ENCODE measurements at regions not wholly inside any gene's neighbourhood (a gene's known extent, or its start where the extent isn't known, plus 50 kb on each side); places are given as distances from the start of the nearest gene placed in this dataset.

GRCh38 chr5:129228577-129228976 is 134.0 kb downstream of the ISOC1 start:
- no peak overlapping the region for H3K4me2 ChIP-seq (ENCODE audit: low read length)
- no peak overlapping the region for H2AFZ ChIP-seq (ENCODE audit: low read depth, low read length)
- H3K27me3 ChIP-seq (ENCODE audit: insufficient read depth, low read depth, low read length) = no peaks in the 10 kb centered on the region
- TF ChIP-seq SMC3 (conservative IDR thresholded peaks at IDR 0.05; ENCODE audit: poor library complexity) = no peak
- no peak for TF ChIP-seq POLR2AphosphoS5 (IDR thresholded peaks at IDR 0.05)
- TF ChIP-seq EZH2 (IDR thresholded peaks at IDR 0.05; ENCODE audit: borderline replicate concordance, insufficient read depth, low read length, poor library complexity, severe bottlenecking) = no peak
- no peak for TF ChIP-seq TAF1 (IDR thresholded peaks at IDR 0.05; ENCODE audit: low read depth)
- no peak for TF ChIP-seq REST (IDR thresholded peaks at IDR 0.05; ENCODE audit: borderline replicate concordance)
- TF ChIP-seq EP300 (conservative IDR thresholded peaks at IDR 0.05; ENCODE audit: poor library complexity, severe bottlenecking) = no peak
- TF ChIP-seq RAD21 (conservative IDR thresholded peaks at IDR 0.05) = no peak
- no peak for TF ChIP-seq MXI1 (conservative IDR thresholded peaks at IDR 0.05; ENCODE audit: poor library complexity, severe bottlenecking)
- TF ChIP-seq CTCF (IDR thresholded peaks at IDR 0.05; ENCODE audit: poor library complexity, severe bottlenecking) = no peak
- H3K9me2 ChIP-seq (ENCODE audit: insufficient read depth, low read length) = no peaks in the 10 kb centered on the region
- H3K79me2 ChIP-seq (replicated peaks; ENCODE audit: insufficient read depth, low read length) = no peaks in the 10 kb centered on the region
- no peak overlapping the region for H3K9ac ChIP-seq (ENCODE audit: low read length)
- H3K9me3 ChIP-seq (ENCODE audit: low read length) = no peaks in the 10 kb centered on the region
- H3K36me3 ChIP-seq (ENCODE audit: insufficient read depth, low read length) = no peaks in the 10 kb centered on the region
- H3F3A ChIP-seq (ENCODE audit: insufficient read depth, low read length, poor library complexity, severe bottlenecking) = no peaks in the 10 kb centered on the region
- H3K4me3 ChIP-seq (ENCODE audit: low read length) = no peak overlapping the region
- H4K20me1 ChIP-seq (ENCODE audit: insufficient read depth) = no peaks in the 10 kb centered on the region
- no peak overlapping the region for H3K27ac ChIP-seq (ENCODE audit: low read length)

- Histone ChIP-seq H2AFZ (ENCODE audit: low read depth, low read length) (no peak overlapping the region), H3K79me2 (replicated peaks; ENCODE audit: insufficient read depth, low read length) (no peaks in the 10 kb centered on the region), H3K9me3 (ENCODE audit: low read length) (no peaks in the 10 kb centered on the region), H3K36me3 (ENCODE audit: insufficient read depth, low read length) (no peaks in the 10 kb centered on the region), H3K4me2 (ENCODE audit: low read length) (no peak overlapping the region), H3K9ac (ENCODE audit: low read length) (no peak overlapping the region), H4K20me1 (ENCODE audit: insufficient read depth) (no peaks in the 10 kb centered on the region), H3K27ac (ENCODE audit: low read length) (no peak overlapping the region), H3K9me2 (ENCODE audit: insufficient read depth, low read length) (no peaks in the 10 kb centered on the region), H3K4me3 (ENCODE audit: low read length) (no peak overlapping the region), H3K27me3 (ENCODE audit: insufficient read depth, low read depth, low read length) (no peaks in the 10 kb centered on the region), H3F3A (ENCODE audit: insufficient read depth, low read length, poor library complexity, severe bottlenecking) (no peaks in the 10 kb centered on the region)
- TF ChIP-seq POLR2AphosphoS5 (IDR thresholded peaks at IDR 0.05) = no peak
- no peak for TF ChIP-seq SMC3 (conservative IDR thresholded peaks at IDR 0.05; ENCODE audit: poor library complexity)
- TF ChIP-seq CTCF (IDR thresholded peaks at IDR 0.05; ENCODE audit: poor library complexity, severe bottlenecking) = no peak
Measured at GRCh38 chr5:129241755-129242154, 147.2 kb downstream of the ISOC1 start.
